Activated T-helper 17 cell treated with anti-CD3 and anti-CD28 coated beads, Interleukin-2, amount 50 U/mL, for 72 hours (primary cell): ENCODE measurements at regions not wholly inside any gene's neighbourhood (a gene's known extent, or its start where the extent isn't known, plus 50 kb on each side); places are given as distances from the start of the nearest gene placed in this dataset.

Experiments
- ATAC-seq: fragments of 150-1000 bp; cut with Tn5 transposase; replicated peaks from 2 replicates; pipeline ENCODE4 v1.10.0; 2021; ENCODE audit warnings: mild to moderate bottlenecking, moderate library complexity
- H3K27ac Mint-ChIP-seq: one replicate; pipeline ENCODE4 v1.8.0; 2022; ENCODE audit warnings: mixed read lengths
- H3K27me3 Mint-ChIP-seq: one replicate; pipeline ENCODE4 v1.8.0; 2022; ENCODE audit warnings: mixed read lengths
- H3K36me3 Mint-ChIP-seq: one replicate; pipeline ENCODE4 v1.8.0; 2022; ENCODE audit warnings: low read depth, mild to moderate bottlenecking, mixed read lengths
- H3K4me1 Mint-ChIP-seq: one replicate; pipeline ENCODE4 v1.8.0; 2022; ENCODE audit warnings: mixed read lengths
- H3K4me3 Mint-ChIP-seq: one replicate; pipeline ENCODE4 v1.8.0; 2022; ENCODE audit warnings: mild to moderate bottlenecking, mixed read lengths
- H3K9me3 Mint-ChIP-seq: one replicate; pipeline ENCODE4 v1.8.0; 2022; ENCODE audit warnings: mixed read lengths

GRCh38 chr16:31696968-31697743, 169.5 kb downstream of the AHSP start:
- H3K36me3 Mint-ChIP-seq: peaks cover 19% of the 10 kb centered on the region
- H3K27me3 Mint-ChIP-seq: no peaks in the 10 kb centered on the region
- peaks cover 12% of the 10 kb centered on the region for H3K4me1 Mint-ChIP-seq
- H3K27ac Mint-ChIP-seq: no peak overlapping the region
- no peaks in the 10 kb centered on the region for H3K9me3 Mint-ChIP-seq
- ATAC-seq: no peak
- no peak overlapping the region for H3K4me3 Mint-ChIP-seq

- no peak overlapping the region for H3K27ac Mint-ChIP-seq
- no peaks in the 10 kb centered on the region for H3K27me3 Mint-ChIP-seq
- H3K36me3 Mint-ChIP-seq: peaks cover 25% of the 10 kb centered on the region
- H3K4me1 Mint-ChIP-seq: peaks cover 18% of the 10 kb centered on the region
- no peak overlapping the region for H3K4me3 Mint-ChIP-seq
- ATAC-seq: no peak
- H3K9me3 Mint-ChIP-seq: no peaks in the 10 kb centered on the region
Measured at GRCh38 chr16:31697744-31698125, 170.0 kb downstream of the AHSP start.

GRCh38 chr16:31698901-31699300, 171.2 kb downstream of the AHSP start:
- Mint-ChIP-seq H3K27me3 (no peaks in the 10 kb centered on the region), H3K9me3 (no peaks in the 10 kb centered on the region), H3K36me3 (peaks cover 36% of the 10 kb centered on the region), H3K4me3 (no peak overlapping the region), H3K4me1 (peaks cover 21% of the 10 kb centered on the region), H3K27ac (no peak overlapping the region)
- ATAC-seq: no peak

GRCh38 chr16:31699601-31700000, 171.9 kb downstream of the AHSP start:
- H3K27ac Mint-ChIP-seq: no peak overlapping the region
- no peaks in the 10 kb centered on the region for H3K9me3 Mint-ChIP-seq
- peaks cover 43% of the 10 kb centered on the region for H3K36me3 Mint-ChIP-seq
- no peak for ATAC-seq
- H3K27me3 Mint-ChIP-seq: no peaks in the 10 kb centered on the region
- peaks cover 21% of the 10 kb centered on the region for H3K4me1 Mint-ChIP-seq
- H3K4me3 Mint-ChIP-seq: peak overlapping the region; percentile 96

GRCh38 chr16:31700200-31700529, 172.5 kb downstream of the AHSP start:
- H3K9me3 Mint-ChIP-seq: no peaks in the 10 kb centered on the region
- peaks cover 49% of the 10 kb centered on the region for H3K36me3 Mint-ChIP-seq
- no peaks in the 10 kb centered on the region for H3K27me3 Mint-ChIP-seq
- H3K4me3 Mint-ChIP-seq: peak overlapping the region; percentile 96
- H3K27ac Mint-ChIP-seq: peak overlapping the region; percentile 98
- H3K4me1 Mint-ChIP-seq: peaks cover 21% of the 10 kb centered on the region
- peak; percentile 89 for ATAC-seq

DNA sequence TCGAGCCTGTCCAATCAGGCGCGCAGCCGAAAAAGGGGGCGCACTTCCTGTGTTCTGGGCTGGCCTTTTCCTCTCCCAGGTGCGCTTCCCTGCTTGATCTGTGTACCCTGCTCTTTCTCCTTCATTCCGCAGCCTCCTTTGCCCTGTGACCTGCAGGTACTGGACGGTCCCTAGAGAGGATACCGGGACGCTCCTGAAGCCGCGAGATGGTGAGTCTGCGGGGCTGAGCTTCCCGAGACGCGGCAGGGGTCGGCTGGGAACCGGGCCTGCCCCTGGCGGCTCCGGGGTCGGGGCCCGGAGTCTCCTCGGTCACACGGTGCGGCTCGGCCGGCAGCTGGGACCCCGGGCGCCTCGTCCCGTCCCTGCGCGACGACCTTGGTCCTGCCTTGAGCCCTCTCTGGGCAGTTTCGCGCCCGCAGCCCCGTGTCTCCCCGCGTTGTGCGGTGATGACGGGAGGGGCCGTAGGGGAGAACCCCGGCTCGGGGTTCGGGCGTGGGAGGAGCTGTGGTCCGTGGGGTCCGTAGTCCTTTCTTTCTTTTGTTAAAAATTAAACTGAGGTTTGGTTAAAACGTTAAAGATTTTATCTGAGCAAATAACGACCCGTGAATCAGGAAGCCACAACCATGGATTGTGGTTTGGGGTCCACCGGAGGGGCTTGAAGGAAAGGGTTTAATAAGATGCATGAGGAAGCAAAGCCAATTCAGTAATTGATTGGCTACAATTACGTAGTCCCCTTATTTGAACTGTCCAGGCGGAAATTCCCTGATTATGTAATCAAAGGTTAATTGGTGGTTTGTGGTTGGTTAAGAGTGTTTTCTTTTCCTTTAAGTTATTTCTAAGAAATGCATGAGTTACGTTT, 172.8 kb upstream of the ZNF267 start:
- ATAC-seq: peak; percentile 61
- peaks cover 55% of the 10 kb centered on the region for H3K36me3 Mint-ChIP-seq
- no peaks in the 10 kb centered on the region for H3K27me3 Mint-ChIP-seq
- no peaks in the 10 kb centered on the region for H3K9me3 Mint-ChIP-seq
- H3K4me3 Mint-ChIP-seq: peak overlapping the region; percentile 96
- H3K4me1 Mint-ChIP-seq: peaks cover 21% of the 10 kb centered on the region
- H3K27ac Mint-ChIP-seq: peak overlapping the region; percentile 98

- Mint-ChIP-seq H3K4me3 (peak overlapping the region; percentile 96), H3K4me1 (peaks cover 21% of the 10 kb centered on the region)
Measured at GRCh38 chr16:31701734-31702133, 171.9 kb upstream of the ZNF267 start.

GRCh38 chr16:31702796-31703195, 170.8 kb upstream of the ZNF267 start:
- Mint-ChIP-seq H3K4me3 (peak overlapping the region; percentile 96), H3K4me1 (peaks cover 21% of the 10 kb centered on the region), H3K36me3 (peaks cover 75% of the 10 kb centered on the region), H3K27ac (peak overlapping the region; percentile 98), H3K27me3 (no peaks in the 10 kb centered on the region), H3K9me3 (no peaks in the 10 kb centered on the region)
- ATAC-seq: no peak

More at GRCh38 chr16:31701734-31702133, 171.9 kb upstream of the ZNF267 start:
- no peaks in the 10 kb centered on the region for H3K27me3 Mint-ChIP-seq
- H3K36me3 Mint-ChIP-seq: peaks cover 65% of the 10 kb centered on the region
- peak; percentile 2 for ATAC-seq
- peak overlapping the region; percentile 98 for H3K27ac Mint-ChIP-seq
- no peaks in the 10 kb centered on the region for H3K9me3 Mint-ChIP-seq

- Mint-ChIP-seq H3K9me3 (no peaks in the 10 kb centered on the region), H3K27me3 (no peaks in the 10 kb centered on the region), H3K27ac (no peak overlapping the region), H3K36me3 (peaks cover 84% of the 10 kb centered on the region), H3K4me1 (peaks cover 25% of the 10 kb centered on the region), H3K4me3 (no peak overlapping the region)
- no peak for ATAC-seq
Measured at GRCh38 chr16:31703526-31704128, 170.0 kb upstream of the ZNF267 start.

DNA sequence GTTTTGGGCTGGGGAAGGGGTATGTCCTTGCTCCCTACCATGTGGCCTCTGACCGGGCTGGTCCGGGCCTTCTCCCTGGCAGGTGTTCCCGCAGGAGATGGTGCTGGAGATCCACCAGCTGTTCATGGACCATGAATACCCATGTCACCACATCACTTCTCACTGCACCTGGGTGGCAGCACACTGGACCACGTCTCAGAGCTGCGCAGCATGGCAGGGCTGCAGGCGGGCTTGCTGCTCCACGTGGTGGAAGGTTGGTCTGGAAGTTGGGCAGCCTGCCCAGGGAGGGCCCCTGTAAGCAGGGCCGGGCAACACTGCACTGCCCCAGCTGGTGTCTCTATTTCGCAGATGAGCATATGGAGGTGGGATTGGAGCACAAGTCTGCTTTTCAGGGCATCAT, 169.5 kb upstream of the ZNF267 start:
- peaks cover 89% of the 10 kb centered on the region for H3K36me3 Mint-ChIP-seq
- no peak for ATAC-seq

GRCh38 chr16:31705371-31705770, 168.2 kb upstream of the ZNF267 start:
- Mint-ChIP-seq H3K36me3 (peaks cover 97% of the 10 kb centered on the region), H3K4me3 (no peak overlapping the region), H3K27ac (no peak overlapping the region), H3K9me3 (no peaks in the 10 kb centered on the region), H3K27me3 (no peaks in the 10 kb centered on the region), H3K4me1 (peaks cover 30% of the 10 kb centered on the region)
- no peak for ATAC-seq

More for the DNA sequence above, 169.5 kb upstream of the ZNF267 start:
- Mint-ChIP-seq H3K27ac (no peak overlapping the region), H3K27me3 (no peaks in the 10 kb centered on the region), H3K4me1 (peaks cover 30% of the 10 kb centered on the region), H3K4me3 (no peak overlapping the region), H3K9me3 (no peaks in the 10 kb centered on the region)

GRCh38 chr16:31706318-31706717, 167.3 kb upstream of the ZNF267 start:
- Mint-ChIP-seq H3K27me3 (no peaks in the 10 kb centered on the region), H3K4me3 (no peak overlapping the region), H3K36me3 (peaks cover 88% of the 10 kb centered on the region), H3K9me3 (no peaks in the 10 kb centered on the region), H3K27ac (no peak overlapping the region), H3K4me1 (peaks cover 26% of the 10 kb centered on the region)
- no peak for ATAC-seq

DNA sequence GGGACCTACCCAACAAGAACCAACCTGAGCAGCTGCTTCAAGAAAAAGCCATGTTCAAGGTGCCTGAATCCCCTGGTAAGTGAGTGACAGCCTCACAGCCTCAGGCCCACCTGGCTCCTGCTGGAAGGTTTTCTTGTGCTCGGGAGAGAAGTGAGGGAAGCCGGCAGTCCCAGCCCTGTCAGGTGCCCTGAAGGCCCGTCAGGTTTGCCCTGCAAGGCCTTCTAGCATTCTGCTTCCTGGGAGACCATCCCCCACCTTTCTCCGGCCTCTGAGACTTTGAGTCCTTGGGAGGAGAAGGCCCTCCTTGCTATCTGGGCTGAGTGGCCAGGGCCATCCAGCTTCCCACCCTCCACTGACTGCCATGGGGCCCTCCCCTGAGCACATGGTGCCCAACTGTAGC, 166.7 kb upstream of the ZNF267 start:
- Mint-ChIP-seq H3K4me3 (no peak overlapping the region), H3K4me1 (peaks cover 23% of the 10 kb centered on the region), H3K27me3 (no peaks in the 10 kb centered on the region), H3K36me3 (peaks cover 82% of the 10 kb centered on the region), H3K27ac (no peak overlapping the region), H3K9me3 (no peaks in the 10 kb centered on the region)
- no peak for ATAC-seq

GRCh38 chr16:31707743-31708335, 165.8 kb upstream of the ZNF267 start:
- Mint-ChIP-seq H3K4me1 (peaks cover 17% of the 10 kb centered on the region), H3K27me3 (no peaks in the 10 kb centered on the region), H3K4me3 (no peak overlapping the region), H3K9me3 (no peaks in the 10 kb centered on the region), H3K27ac (peak overlapping the region; percentile 14), H3K36me3 (peaks cover 75% of the 10 kb centered on the region)
- ATAC-seq: no peak
